Hepatocyte (in vitro differentiated cells): ENCODE measurements at regions not wholly inside any gene's neighbourhood (a gene's known extent, or its start where the extent isn't known, plus 50 kb on each side); places are given as distances from the start of the nearest gene placed in this dataset.

Experiments used
- DNase-seq: peaks from one replicate; pipeline ENCODE4 v3.0.0-alpha.2; 2016; ENCODE audit warnings: low spot score
- H2AFZ ChIP-seq: fragments of 200-600 bp; sonication (generic); 2 replicates; pipeline ENCODE4 v1.6.0; 2016; ENCODE audit warnings: antibody characterized with exemption, mild to moderate bottlenecking
- H3K27ac ChIP-seq: fragments of 200-600 bp; sonication (generic); 2 replicates; pipeline ENCODE4 v1.5.1; 2016; ENCODE audit warnings: mild to moderate bottlenecking
- H3K27me3 ChIP-seq: fragments of 200-600 bp; sonication (generic); 2 replicates; pipeline ENCODE4 v1.6.1; 2016
- H3K36me3 ChIP-seq: fragments of 200-600 bp; sonication (generic); replicated peaks from 2 replicates; pipeline ENCODE4 v1.5.1; 2016; ENCODE audit warnings: low read depth; ENCODE audit not compliant: insufficient read depth
- H3K4me1 ChIP-seq: fragments of 200-600 bp; sonication (generic); 2 replicates; pipeline ENCODE4 v1.5.1; 2016; ENCODE audit warnings: mild to moderate bottlenecking, moderate library complexity; ENCODE audit not compliant: insufficient read depth
- H3K4me2 ChIP-seq: fragments of 200-600 bp; sonication (generic); 2 replicates; pipeline ENCODE4 v1.6.0; 2016
- H3K4me3 ChIP-seq: fragments of 200-600 bp; sonication (generic); 2 replicates; pipeline ENCODE4 v1.5.1; 2016; ENCODE audit warnings: mild to moderate bottlenecking
- H3K79me2 ChIP-seq: fragments of 200-600 bp; sonication (generic); 2 replicates; pipeline ENCODE4 v1.6.0; 2017; ENCODE audit warnings: mild to moderate bottlenecking
- H3K9me2 ChIP-seq: fragments of 200-600 bp; sonication (generic); replicated peaks from 2 replicates; pipeline ENCODE4 v1.6.0; 2017; ENCODE audit warnings: mild to moderate bottlenecking; ENCODE audit not compliant: insufficient read depth
- H3K9me3 ChIP-seq: fragments of 200-600 bp; sonication (generic); 2 replicates; pipeline ENCODE4 v1.5.1; 2016; ENCODE audit warnings: low read depth, mild to moderate bottlenecking
- H4K20me1 ChIP-seq: fragments of 200-600 bp; sonication (generic); 2 replicates; pipeline ENCODE4 v1.6.0; 2016; ENCODE audit warnings: mild to moderate bottlenecking; ENCODE audit not compliant: insufficient read depth, poor library complexity, severe bottlenecking
- EZH2 ChIP-seq: fragments of 200-600 bp; sonication (generic); IDR thresholded peaks from 2 replicates; pipeline ENCODE4 v1.6.1; 2016; ENCODE audit warnings: antibody characterized with exemption, mild to moderate bottlenecking, borderline replicate concordance
- EZH2phosphoT487 ChIP-seq: fragments of 200-600 bp; sonication (generic); IDR thresholded peaks from one replicate; pipeline ENCODE4 v1.6.1; 2018; ENCODE audit warnings: antibody characterized with exemption, mild to moderate bottlenecking, low read depth, moderate library complexity; ENCODE audit not compliant: unreplicated experiment, severe bottlenecking
- WGBS: methylation state at CpG from one replicate; pipeline ENCODE4 v1.1.6; 2016; ENCODE audit warnings: low lambda C conversion rate; ENCODE audit errors: missing lambda C conversion rate; 5-methylcytosine and 5-hydroxymethylcytosine counted together
- TF ChIP-seq, protein P1 (sequence below): fragments of 200-600 bp; sonication (generic); IDR thresholded peaks from 2 replicates; pipeline ENCODE4 v1.5.1; 2016; ENCODE audit warnings: antibody characterized with exemption, mild to moderate bottlenecking; ENCODE audit not compliant: poor library complexity

DNA sequence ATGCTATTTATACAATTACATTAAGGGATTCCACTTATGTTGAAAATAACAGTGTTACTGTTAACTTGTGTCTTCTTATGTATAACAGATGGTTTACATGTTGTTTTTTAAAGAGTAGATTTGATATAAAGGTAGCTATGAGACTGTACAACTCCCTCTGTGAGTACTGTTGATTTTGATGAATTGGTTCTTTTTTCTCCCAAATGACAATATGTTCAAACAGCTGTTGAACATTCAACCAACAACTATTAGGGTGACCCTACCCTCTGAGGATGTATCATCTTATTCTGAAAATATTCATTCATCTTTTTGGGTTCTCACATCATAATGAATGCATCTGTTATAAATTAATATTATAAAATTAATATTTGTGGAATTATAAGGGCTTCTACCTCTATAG is 456.9 kb upstream of the MGAT4C start:
- no peak for TF ChIP-seq EZH2
- TF ChIP-seq, protein P1, sequence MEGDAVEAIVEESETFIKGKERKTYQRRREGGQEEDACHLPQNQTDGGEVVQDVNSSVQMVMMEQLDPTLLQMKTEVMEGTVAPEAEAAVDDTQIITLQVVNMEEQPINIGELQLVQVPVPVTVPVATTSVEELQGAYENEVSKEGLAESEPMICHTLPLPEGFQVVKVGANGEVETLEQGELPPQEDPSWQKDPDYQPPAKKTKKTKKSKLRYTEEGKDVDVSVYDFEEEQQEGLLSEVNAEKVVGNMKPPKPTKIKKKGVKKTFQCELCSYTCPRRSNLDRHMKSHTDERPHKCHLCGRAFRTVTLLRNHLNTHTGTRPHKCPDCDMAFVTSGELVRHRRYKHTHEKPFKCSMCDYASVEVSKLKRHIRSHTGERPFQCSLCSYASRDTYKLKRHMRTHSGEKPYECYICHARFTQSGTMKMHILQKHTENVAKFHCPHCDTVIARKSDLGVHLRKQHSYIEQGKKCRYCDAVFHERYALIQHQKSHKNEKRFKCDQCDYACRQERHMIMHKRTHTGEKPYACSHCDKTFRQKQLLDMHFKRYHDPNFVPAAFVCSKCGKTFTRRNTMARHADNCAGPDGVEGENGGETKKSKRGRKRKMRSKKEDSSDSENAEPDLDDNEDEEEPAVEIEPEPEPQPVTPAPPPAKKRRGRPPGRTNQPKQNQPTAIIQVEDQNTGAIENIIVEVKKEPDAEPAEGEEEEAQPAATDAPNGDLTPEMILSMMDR = no peak
- no peak for TF ChIP-seq EZH2phosphoT487
- Histone ChIP-seq H3K27ac (peak overlapping the region; percentile 68), H3K79me2 (no peaks in the 10 kb centered on the region), H3K4me3 (no peak overlapping the region), H3K27me3 (no peaks in the 10 kb centered on the region), H4K20me1 (no peaks in the 10 kb centered on the region), H3K4me1 (no peaks in the 10 kb centered on the region), H3K4me2 (no peak overlapping the region), H2AFZ (no peak overlapping the region), H3K9me3 (no peaks in the 10 kb centered on the region), H3K9me2 (no peaks in the 10 kb centered on the region), H3K36me3 (no peaks in the 10 kb centered on the region)
- no peak for DNase-seq

- no peak for TF ChIP-seq EZH2phosphoT487
- TF ChIP-seq EZH2 = no peak
- TF ChIP-seq, protein P1 = no peak
- peak; percentile 72 for DNase-seq
- 59% methylated on average over 4 of the region's 4 CpGs for WGBS
- no peaks in the 10 kb centered on the region for H3K79me2 ChIP-seq
- no peaks in the 10 kb centered on the region for H4K20me1 ChIP-seq
- no peaks in the 10 kb centered on the region for H3K27me3 ChIP-seq
- no peaks in the 10 kb centered on the region for H3K9me2 ChIP-seq
- no peak overlapping the region for H2AFZ ChIP-seq
- no peaks in the 10 kb centered on the region for H3K36me3 ChIP-seq
- H3K4me3 ChIP-seq = no peak overlapping the region
- H3K27ac ChIP-seq = peak overlapping the region; percentile 68
- H3K9me3 ChIP-seq = no peaks in the 10 kb centered on the region
- no peak overlapping the region for H3K4me2 ChIP-seq
- H3K4me1 ChIP-seq = no peaks in the 10 kb centered on the region
These were observed 456.2 kb upstream of the MGAT4C start for GRCh38 chr12:86712425-86712843.

- Histone ChIP-seq H3K27ac (no peak overlapping the region), H3K4me2 (no peak overlapping the region)
- WGBS = 81% methylated on average over 1 of the region's 1 CpG
These were observed 455.5 kb upstream of the MGAT4C start for GRCh38 chr12:86711731-86712130.

More at GRCh38 chr12:86711731-86712130, 455.5 kb upstream of the MGAT4C start:
- no peaks in the 10 kb centered on the region for H3K4me1 ChIP-seq
- TF ChIP-seq, protein P1 = no peak
- TF ChIP-seq EZH2phosphoT487 (no peak), EZH2 (no peak)
- no peaks in the 10 kb centered on the region for H4K20me1 ChIP-seq
- H3K4me3 ChIP-seq = no peak overlapping the region
- H2AFZ ChIP-seq = no peak overlapping the region
- no peaks in the 10 kb centered on the region for H3K9me3 ChIP-seq
- H3K27me3 ChIP-seq = no peaks in the 10 kb centered on the region
- H3K9me2 ChIP-seq = no peaks in the 10 kb centered on the region
- H3K79me2 ChIP-seq = no peaks in the 10 kb centered on the region
- no peak for DNase-seq
- no peaks in the 10 kb centered on the region for H3K36me3 ChIP-seq
